ENCODE measurements at regions not wholly inside any gene's neighbourhood (a gene's known extent, or its start where the extent isn't known, plus 50 kb on each side); places are given as distances from the start of the nearest gene placed in this dataset.

DNA sequence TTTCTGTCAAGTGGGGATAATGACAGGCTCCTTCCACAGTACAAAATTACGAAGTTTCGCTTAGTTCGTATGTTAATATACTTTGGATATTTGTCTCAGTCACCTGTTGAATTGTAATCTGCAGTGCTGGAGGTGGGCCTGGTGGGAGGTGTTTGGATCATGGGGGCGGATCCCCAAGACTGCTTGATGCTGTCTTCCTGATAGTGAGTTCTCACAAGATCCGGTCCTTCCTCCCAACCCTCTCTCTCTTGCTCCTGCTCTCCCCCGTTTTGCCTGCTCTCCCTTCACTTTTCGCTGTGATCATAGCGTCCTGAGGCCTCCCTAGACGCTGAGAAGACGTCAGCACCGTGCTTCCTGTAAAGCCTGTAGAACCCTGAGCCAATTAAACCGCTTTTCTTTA lies 97.1 kb upstream of the EPB41L3 start:
- no peak for DNase-seq (ENCODE audit: low spot score)

- no peak for DNase-seq (ENCODE audit: low spot score)
Observed at GRCh38 chr18:5639131-5639530, 95.3 kb upstream of the EPB41L3 start.

GRCh38 chr18:5632041-5632440 lies 88.2 kb upstream of the EPB41L3 start:
- DNase-seq (ENCODE audit: low spot score) = no peak

DNA sequence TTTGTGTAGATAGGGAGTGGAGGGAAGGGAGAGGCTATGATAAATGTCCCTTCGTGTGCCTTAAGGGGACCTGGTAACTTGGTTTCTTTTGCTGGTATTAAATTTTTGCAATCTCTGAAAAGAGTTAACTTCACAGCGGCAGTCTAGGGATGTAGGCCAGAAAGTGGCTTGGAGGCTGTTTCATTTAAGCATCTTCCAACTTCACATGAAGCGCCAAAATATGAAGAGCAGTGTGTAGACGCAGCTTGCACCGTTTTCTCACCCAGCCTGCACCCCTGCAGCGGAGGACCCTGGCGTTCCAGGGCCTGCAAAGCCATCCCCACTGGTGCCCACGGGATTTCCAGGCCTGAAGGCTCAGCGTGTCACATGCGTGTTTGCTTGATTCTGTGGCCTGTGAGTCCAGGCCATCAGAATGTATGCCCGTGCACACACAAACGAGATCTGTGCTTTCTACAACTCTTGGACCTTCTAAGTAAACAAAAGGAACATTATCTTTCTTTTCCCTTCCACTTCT lies 87.2 kb upstream of the EPB41L3 start:
- no peak for DNase-seq (ENCODE audit: low spot score)

GRCh38 chr18:5630057-5630899 lies 86.5 kb upstream of the EPB41L3 start:
- peak; percentile 68 for DNase-seq (ENCODE audit: low spot score)

GRCh38 chr18:5628512-5629255 lies 84.9 kb upstream of the EPB41L3 start:
- peak; percentile 23 for DNase-seq (ENCODE audit: low spot score)

- DNase-seq (ENCODE audit: low spot score) = no peak
Observed at GRCh38 chr18:5627776-5628511, 84.1 kb upstream of the EPB41L3 start.

- no peak for DNase-seq (ENCODE audit: low spot score)
Observed at GRCh38 chr18:5626130-5626880, 82.5 kb upstream of the EPB41L3 start.

DNA sequence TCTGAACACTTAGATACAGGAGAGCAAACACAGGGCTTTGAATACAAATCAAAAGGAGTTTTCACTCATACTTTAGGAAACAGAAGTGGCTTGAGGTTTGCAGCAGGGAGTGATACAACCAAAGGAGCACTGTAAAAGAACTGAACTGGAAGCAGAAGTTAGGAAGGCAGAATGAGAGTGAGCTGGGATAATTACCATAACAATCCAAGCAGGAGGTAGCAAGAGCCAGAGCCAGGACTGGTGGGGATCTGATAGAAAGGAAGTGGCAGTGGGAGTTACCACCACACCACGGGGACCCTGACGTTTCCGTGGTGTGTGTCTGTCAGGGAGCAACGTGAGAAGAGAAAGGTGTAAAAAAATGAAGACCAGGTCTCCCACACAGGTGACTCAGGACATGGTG lies 81.3 kb upstream of the EPB41L3 start:
- DNase-seq (ENCODE audit: low spot score) = no peak

GRCh38 chr18:5622905-5623304 lies 79.1 kb upstream of the EPB41L3 start:
- DNase-seq (ENCODE audit: low spot score) = no peak

GRCh38 chr18:5620289-5620688 lies 76.5 kb upstream of the EPB41L3 start:
- no peak for DNase-seq (ENCODE audit: low spot score)

DNA sequence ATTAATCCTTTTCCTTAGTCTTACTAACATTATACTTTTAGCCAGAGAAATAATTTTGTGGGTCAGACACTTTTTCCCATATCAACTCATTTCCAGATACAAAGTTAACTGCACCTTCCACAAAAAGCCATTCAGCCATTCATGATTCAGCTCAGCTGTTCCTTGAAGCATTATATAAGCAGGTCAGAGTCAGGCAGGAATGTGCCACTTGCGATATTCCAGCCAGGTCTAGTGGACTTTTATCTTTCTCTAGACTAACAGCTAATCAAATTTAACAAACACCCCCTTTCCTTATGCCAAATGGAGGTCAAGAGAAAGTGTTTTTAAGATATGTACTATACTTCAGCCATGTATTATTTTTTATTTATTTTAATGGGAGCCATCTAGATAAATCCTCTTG lies 75.6 kb upstream of the EPB41L3 start:
- no peak for DNase-seq (ENCODE audit: low spot score)

DNA sequence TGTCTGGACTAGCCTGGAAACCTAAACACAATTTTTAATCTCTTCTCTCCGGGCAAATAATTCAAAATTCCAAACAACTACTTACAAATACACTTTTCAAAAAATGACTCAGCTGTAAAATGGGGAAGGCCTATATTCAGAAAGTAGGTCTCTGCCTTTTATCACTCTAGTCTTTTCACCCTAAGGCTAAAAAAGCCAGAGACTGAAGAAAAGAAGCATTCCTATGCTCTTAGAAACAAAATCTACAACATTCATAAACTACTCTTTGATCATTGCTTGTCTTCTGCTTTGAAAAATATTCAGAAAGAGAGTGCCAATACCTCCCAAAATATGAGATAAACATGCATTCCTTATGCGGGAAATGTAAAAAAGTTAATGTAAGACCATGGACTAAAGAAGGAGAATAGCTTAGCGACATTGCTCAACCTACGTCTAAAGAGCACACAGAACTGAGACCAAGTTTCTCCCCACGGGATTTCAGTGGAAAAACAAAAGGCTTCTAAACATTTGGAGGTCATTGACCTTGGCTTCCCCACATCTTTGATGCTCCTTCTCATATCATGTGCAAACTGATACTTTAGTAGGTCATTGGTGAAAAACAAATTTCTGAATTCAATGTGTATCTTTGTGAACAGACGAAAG lies 74.4 kb upstream of the EPB41L3 start:
- no peak for DNase-seq (ENCODE audit: low spot score)

DNA sequence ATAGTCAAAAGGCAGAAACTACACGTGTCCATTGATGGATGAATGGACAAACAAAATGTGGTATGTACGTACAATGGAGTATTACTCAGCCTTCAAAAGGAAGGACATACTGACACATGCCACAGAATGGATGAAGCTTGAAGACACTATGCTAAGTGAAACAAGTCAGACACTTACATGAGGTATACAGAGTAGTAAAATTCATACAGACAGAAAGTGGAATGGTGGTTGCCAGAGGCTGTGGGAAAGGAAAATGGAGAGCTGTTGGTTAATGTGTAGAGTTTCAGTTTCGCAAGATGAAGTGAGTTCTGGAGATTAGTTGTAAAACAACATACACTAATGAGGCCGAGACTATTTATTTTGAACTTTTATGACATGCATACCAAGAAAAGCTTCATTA lies 67.4 kb upstream of the EPB41L3 start:
- no peak for DNase-seq (ENCODE audit: low spot score)

DNA sequence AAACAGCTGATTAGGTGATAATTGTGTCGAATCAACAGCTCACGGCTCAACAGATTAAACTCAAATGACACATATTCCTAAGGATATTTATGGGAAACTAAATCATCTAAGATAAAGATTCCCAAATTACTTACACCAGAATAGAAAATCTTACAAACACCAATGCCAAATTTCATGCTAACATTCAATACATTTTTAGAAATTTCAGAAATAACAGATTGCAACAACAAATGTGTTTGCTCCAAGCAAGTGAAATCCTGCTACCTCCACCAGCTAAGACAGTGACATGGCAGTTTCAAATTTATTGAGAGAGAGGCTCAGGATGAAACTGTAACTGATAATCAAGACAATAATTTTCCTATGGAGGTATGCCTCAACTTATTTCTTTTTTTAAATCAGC lies 65.0 kb upstream of the EPB41L3 start:
- DNase-seq (ENCODE audit: low spot score) = no peak

DNA sequence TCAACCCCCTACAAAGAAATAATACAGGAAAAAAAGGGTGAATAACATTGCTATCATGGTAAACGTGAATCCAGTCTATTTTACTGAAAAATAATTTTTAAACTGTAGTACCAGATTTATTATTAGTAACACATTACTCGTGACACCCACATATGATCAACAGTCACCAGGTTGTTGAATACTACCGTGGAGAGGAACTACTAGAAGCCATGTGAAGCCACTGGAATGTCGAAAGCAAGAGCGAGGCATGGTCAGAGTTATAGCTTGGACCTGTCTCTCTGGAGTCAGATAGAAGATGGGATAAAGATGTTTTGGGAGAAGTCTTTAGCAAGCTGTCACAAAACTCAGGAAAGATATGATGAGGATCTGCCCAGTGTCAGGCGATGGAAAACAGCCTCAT lies 63.2 kb upstream of the EPB41L3 start:
- no peak for DNase-seq (ENCODE audit: low spot score)

GRCh38 chr18:5604778-5605177 lies 61.0 kb upstream of the EPB41L3 start:
- no peak for DNase-seq (ENCODE audit: low spot score)

DNA sequence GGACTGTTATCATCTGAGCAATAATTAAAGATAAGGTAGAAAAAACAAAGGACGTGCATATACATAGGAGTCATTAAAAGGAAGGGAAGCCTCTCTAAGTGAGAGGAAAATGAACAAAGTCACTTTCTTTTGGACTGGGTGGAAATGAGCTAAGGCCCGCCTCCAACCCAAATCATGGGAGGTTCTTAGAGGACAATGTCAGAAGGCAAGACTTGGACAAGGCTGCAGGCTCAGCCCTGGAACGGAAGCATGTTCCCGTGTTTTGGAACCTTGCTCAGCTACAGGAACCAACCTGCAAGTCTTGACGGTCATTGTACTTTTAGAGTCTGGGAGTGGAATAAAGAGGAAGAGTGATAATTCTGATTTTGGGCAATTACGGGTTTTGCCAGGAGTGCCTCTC lies 59.4 kb upstream of the EPB41L3 start:
- no peak for DNase-seq (ENCODE audit: low spot score)

GRCh38 chr18:5601188-5601624 lies 57.4 kb upstream of the EPB41L3 start:
- DNase-seq (ENCODE audit: low spot score) = no peak

- DNase-seq (ENCODE audit: low spot score) = no peak
Observed at GRCh38 chr18:5600378-5601071, 56.7 kb upstream of the EPB41L3 start.

- no peak for DNase-seq (ENCODE audit: low spot score)
Observed at GRCh38 chr18:5596585-5596984, 52.8 kb upstream of the EPB41L3 start.
